C1 segment of cervical spinal cord (tissue), 14 donors: ENCODE measurements at regions not wholly inside any gene's neighbourhood (a gene's known extent, or its start where the extent isn't known, plus 50 kb on each side); places are given as distances from the start of the nearest gene placed in this dataset.
"Not testable (repeated sequence)": the region's sequence is repeated elsewhere in the genome, so short reads cannot be mapped to it uniquely, and the experiment has no call there.

Source experiments
- DNase-seq, 14 donors: peaks; one replicate each; lab custom pipeline; 2025; lab: John Stamatoyannopoulos, UW

- no peak for DNase-seq
Measured at GRCh38 chr5:66234241-66234640, 90.1 kb downstream of the SREK1 start.

GRCh38 chr5:66238435-66238834 is 94.3 kb downstream of the SREK1 start:
- DNase-seq: no peak

- DNase-seq: no peak
Measured at GRCh38 chr5:66239034-66239433, 94.9 kb downstream of the SREK1 start.

GRCh38 chr5:66241136-66241825 is 97.2 kb downstream of the SREK1 start:
- no peak for DNase-seq

GRCh38 chr5:66242050-66242715 is 98.1 kb downstream of the SREK1 start:
- no peak for DNase-seq

- DNase-seq: no peak
Measured at GRCh38 chr5:66246608-66247007, 102.5 kb downstream of the SREK1 start.

GRCh38 chr5:66247176-66247960 is 103.3 kb downstream of the SREK1 start:
- no peak for DNase-seq

- DNase-seq: no peak
Measured at GRCh38 chr5:66248874-66249273, 104.8 kb downstream of the SREK1 start.

- DNase-seq: no peak
Measured at GRCh38 chr5:66249920-66250319, 105.8 kb downstream of the SREK1 start.

- no peak for DNase-seq
Measured at GRCh38 chr5:66252849-66253248, 108.7 kb downstream of the SREK1 start.

- DNase-seq: no peak
Measured at GRCh38 chr5:66255714-66256113, 111.6 kb downstream of the SREK1 start.

GRCh38 chr5:66273121-66273520 is 129.0 kb downstream of the SREK1 start:
- no peak for DNase-seq

GRCh38 chr5:66276986-66277385 is 132.9 kb downstream of the SREK1 start:
- no peak for DNase-seq

- no peak for DNase-seq
Measured at GRCh38 chr5:66277981-66278380, 133.9 kb downstream of the SREK1 start.

GRCh38 chr5:66281294-66281693 is 137.2 kb downstream of the SREK1 start:
- DNase-seq: no peak

GRCh38 chr5:66284588-66285342 is 140.7 kb downstream of the SREK1 start:
- DNase-seq: no peak

GRCh38 chr5:66285343-66285922 is 141.3 kb downstream of the SREK1 start:
- no peak for DNase-seq

- DNase-seq: no peak
Measured at GRCh38 chr5:66291771-66292170, 147.7 kb downstream of the SREK1 start.

- DNase-seq: not testable (repeated sequence)
Measured at GRCh38 chr5:66293851-66294250, 149.8 kb downstream of the SREK1 start.

- DNase-seq: no peak
Measured at GRCh38 chr5:66299463-66299862, 155.4 kb downstream of the SREK1 start.

- DNase-seq: no peak
Measured at GRCh38 chr5:66302344-66302743, 158.2 kb downstream of the SREK1 start.
